Adrenal gland (tissue), 9 donors: ENCODE measurements at regions not wholly inside any gene's neighbourhood (a gene's known extent, or its start where the extent isn't known, plus 50 kb on each side); places are given as distances from the start of the nearest gene placed in this dataset.
"Not testable (repeated sequence)": the region's sequence is repeated elsewhere in the genome, so short reads cannot be mapped to it uniquely, and the experiment has no call there.

Experiments
- DNase-seq, 7 donors: peaks; one replicate each; pipeline ENCODE4 v3.0.0-alpha.2; 2019 to 2020
- H3K27ac ChIP-seq, 5 donors: fragments of 200-600 bp; sonication (generic) in 4 of 5; 1 replicate in 3 of 5; 2 replicates in 2 of 5; pipeline versions ENCODE4 v1.5.1 to v1.8.0; 2016 to 2020; ENCODE audit warnings: mild to moderate bottlenecking in 1 of 5
- H3K27me3 ChIP-seq: fragments of 200-600 bp; 2 replicates; pipeline ENCODE4 v1.8.0; 2021
- H3K36me3 ChIP-seq, 2 donors: fragments of 200-600 bp; replicated peaks in 1 of 2; 1 replicate in 1 of 2; 2 replicates in 1 of 2; pipeline versions ENCODE4 v1.5.1 to v1.8.0; 2018 to 2022
- H3K4me1 ChIP-seq, 2 donors: fragments of 200-600 bp; replicated peaks in 1 of 2; 1 replicate in 1 of 2; 2 replicates in 1 of 2; pipeline versions ENCODE4 v1.5.1 to v1.8.0; 2018 to 2021
- H3K4me3 ChIP-seq, 4 donors: fragments of 200-600 bp; sonication (generic) in 3 of 4; one replicate each; pipeline ENCODE4 v1.5.1; 2016 to 2018
- H3K9me3 ChIP-seq, 3 donors: fragments of 200-600 bp; sonication (generic) in 1 of 3; replicated peaks in 1 of 3; 1 replicate in 2 of 3; 2 replicates in 1 of 3; pipeline versions ENCODE4 v1.5.1 to v1.8.0; 2016 to 2021
- POLR2A ChIP-seq, 2 donors: fragments of 450-650 bp; IDR thresholded peaks; one replicate each; pipeline ENCODE4 v1.6.1; 2017; ENCODE audit warnings: antibody characterized with exemption in 2 of 2, mild to moderate bottlenecking in 2 of 2, moderate library complexity in 1 of 2
- WGBS, 4 donors: extraction: QIAGEN DNeasy Blood & Tissue Kit in 2 of 4; methylation state at CpG; one replicate each; pipeline versions ENCODE4 v1.1.5 to v1.1.7; 2013 to 2017; 5-methylcytosine and 5-hydroxymethylcytosine counted together
- intact Hi-C, 2 donors: fragments of 100-400 bp; cut with DNase I; formaldehyde crosslinking; loops; one replicate each; pipeline versions ENCODE4 v1.14.1 to v1.15.0; 2022 to 2023
- TF ChIP-seq, protein P1 (sequence below), 6 experiments: fragments of 450-650 bp in 4 of 6; fragments of 200-600 bp in 2 of 6; sonication (generic) in 1 of 6; IDR thresholded peaks; 1 replicate in 5 of 6; 2 replicates in 1 of 6; pipeline versions ENCODE4 v1.5.1 to v1.8.0; 2016 to 2021; ENCODE audit warnings: antibody characterized with exemption in 6 of 6, mild to moderate bottlenecking in 2 of 6, moderate library complexity in 1 of 6
- donor health status: healthy with polysubstance abuse.
- donor health status: Bipolar disorder and iron deficiency.
- donor health status: DM: yes; HTN: yes; CAD: no.
- donor health status: DM: no; HTN: no; CAD: no.
- donor health status: DM: no; HTN: no; CAD: no.

GRCh38 chr10:10716972-10717371 lies 300.7 kb upstream of the CELF2 start:
- Histone ChIP-seq H3K4me1 (no peaks in the 10 kb centered on the region), H3K9me3 (no peaks in the 10 kb centered on the region), H3K36me3 (no peaks in the 10 kb centered on the region), H3K4me3 (no peak overlapping the region), H3K27ac (no peak overlapping the region), H3K27me3 (no peaks in the 10 kb centered on the region)
- DNase-seq, result no peak
- intact Hi-C loops, result no loop called here
- TF ChIP-seq, protein P1, sequence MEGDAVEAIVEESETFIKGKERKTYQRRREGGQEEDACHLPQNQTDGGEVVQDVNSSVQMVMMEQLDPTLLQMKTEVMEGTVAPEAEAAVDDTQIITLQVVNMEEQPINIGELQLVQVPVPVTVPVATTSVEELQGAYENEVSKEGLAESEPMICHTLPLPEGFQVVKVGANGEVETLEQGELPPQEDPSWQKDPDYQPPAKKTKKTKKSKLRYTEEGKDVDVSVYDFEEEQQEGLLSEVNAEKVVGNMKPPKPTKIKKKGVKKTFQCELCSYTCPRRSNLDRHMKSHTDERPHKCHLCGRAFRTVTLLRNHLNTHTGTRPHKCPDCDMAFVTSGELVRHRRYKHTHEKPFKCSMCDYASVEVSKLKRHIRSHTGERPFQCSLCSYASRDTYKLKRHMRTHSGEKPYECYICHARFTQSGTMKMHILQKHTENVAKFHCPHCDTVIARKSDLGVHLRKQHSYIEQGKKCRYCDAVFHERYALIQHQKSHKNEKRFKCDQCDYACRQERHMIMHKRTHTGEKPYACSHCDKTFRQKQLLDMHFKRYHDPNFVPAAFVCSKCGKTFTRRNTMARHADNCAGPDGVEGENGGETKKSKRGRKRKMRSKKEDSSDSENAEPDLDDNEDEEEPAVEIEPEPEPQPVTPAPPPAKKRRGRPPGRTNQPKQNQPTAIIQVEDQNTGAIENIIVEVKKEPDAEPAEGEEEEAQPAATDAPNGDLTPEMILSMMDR (IDR thresholded peaks at IDR 0.05), result no peak
- 85 to 89% (median 87%) methylated on average over 4 of the region's 4 CpGs for WGBS, 4 donors

DNA sequence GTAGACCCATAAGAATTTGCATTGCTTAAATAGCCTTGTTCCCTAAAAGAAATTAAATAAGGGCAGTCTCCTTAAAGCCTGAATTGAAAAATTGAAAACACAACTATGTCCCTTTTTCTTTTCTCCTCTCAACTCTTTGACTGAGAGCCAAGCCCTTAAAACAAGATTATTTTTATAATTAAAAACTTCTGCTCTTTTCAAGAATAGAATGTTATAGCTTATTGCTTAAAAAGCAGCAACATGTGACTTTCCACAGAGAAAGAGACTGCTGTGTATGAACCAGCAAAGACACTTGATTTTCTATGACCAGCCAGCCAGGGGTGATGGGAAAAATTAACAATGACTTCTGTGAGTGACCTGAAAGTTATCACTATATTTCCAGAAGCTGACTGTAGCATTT lies 295.2 kb upstream of the CELF2 start:
- Histone ChIP-seq H3K9me3 (no peaks in the 10 kb centered on the region), H3K27me3 (no peaks in the 10 kb centered on the region), H3K4me1 (no peaks in the 10 kb centered on the region), H3K36me3 (no peaks in the 10 kb centered on the region), H3K27ac (no peak overlapping the region), H3K4me3 (no peak overlapping the region)
- no peak for DNase-seq
- intact Hi-C loops, result no loop called here
- no peak for TF ChIP-seq POLR2A (IDR thresholded peaks at IDR 0.05)
- TF ChIP-seq, protein P1 (IDR thresholded peaks at IDR 0.05), result no peak

DNA sequence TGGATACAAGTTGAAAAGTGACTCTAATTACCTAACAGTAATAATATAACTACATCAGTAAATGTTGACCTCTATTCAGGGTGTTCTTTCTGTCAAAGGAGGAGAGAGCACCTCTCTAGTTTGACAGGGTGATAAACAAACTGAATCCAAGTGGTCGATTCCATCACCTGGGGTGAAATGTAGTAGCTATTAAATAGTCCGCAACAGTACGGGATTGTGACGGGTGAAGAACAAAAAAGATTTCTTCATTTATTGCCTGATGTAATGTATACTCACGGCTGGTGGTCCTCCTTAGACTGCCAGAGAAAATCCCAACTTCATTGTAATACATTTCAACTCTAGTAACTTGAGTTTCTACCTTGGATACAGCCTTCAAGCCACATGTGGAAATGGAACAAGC lies 292.5 kb upstream of the CELF2 start:
- WGBS, 4 donors, result 84 to 90% (median 86%) methylated on average over 5 of the region's 5 CpGs
- H3K27ac ChIP-seq, result no peak overlapping the region
- TF ChIP-seq, protein P1 (IDR thresholded peaks at IDR 0.05), result no peak
- no peak for TF ChIP-seq POLR2A (IDR thresholded peaks at IDR 0.05)
- H3K9me3 ChIP-seq, result no peaks in the 10 kb centered on the region
- intact Hi-C loops, result no loop called here
- H3K27me3 ChIP-seq, result no peaks in the 10 kb centered on the region
- no peaks in the 10 kb centered on the region for H3K36me3 ChIP-seq
- no peaks in the 10 kb centered on the region for H3K4me1 ChIP-seq
- H3K4me3 ChIP-seq, result no peak overlapping the region
- no peak for DNase-seq

DNA sequence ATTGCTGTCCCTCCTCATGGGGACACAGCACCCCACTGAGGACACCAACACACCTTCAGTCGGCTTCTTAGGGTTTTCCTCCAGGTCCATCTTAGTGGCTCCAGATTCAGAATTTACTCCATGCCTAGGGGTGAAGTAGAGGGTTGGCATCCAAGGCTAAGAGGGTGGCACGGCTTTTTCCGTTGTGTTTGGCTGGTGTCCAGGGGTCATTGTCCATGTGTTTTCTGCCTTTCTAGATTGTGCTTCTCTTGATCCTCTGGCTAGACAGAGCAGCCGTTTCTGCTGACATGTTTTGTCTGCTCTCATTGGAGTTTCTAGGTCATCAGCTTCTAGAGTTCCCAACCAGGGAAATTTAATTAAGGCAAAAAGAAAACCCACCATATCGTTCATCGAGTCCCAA lies 291.6 kb upstream of the CELF2 start:
- no peaks in the 10 kb centered on the region for H3K36me3 ChIP-seq
- WGBS, 4 donors, result 47 to 61% (median 57%) methylated on average over 6 of the region's 6 CpGs
- no peaks in the 10 kb centered on the region for H3K27me3 ChIP-seq
- DNase-seq, result no peak
- H3K9me3 ChIP-seq, result no peaks in the 10 kb centered on the region
- H3K4me3 ChIP-seq, result no peak overlapping the region
- intact Hi-C loops, result no loop called here
- TF ChIP-seq, protein P1 (IDR thresholded peaks at IDR 0.05), result no peak
- TF ChIP-seq POLR2A (IDR thresholded peaks at IDR 0.05), result no peak
- H3K27ac ChIP-seq, result no peak overlapping the region
- no peaks in the 10 kb centered on the region for H3K4me1 ChIP-seq

- 91 to 97% (median 94%) methylated on average over 14 of the region's 14 CpGs for WGBS, 4 donors
- H3K27ac ChIP-seq, H3K36me3 ChIP-seq, intact Hi-C loops, H3K4me3 ChIP-seq, H3K9me3 ChIP-seq, H3K4me1 ChIP-seq, H3K27me3 ChIP-seq, DNase-seq: not testable (repeated sequence)
Observed at GRCh38 chr10:10727411-10727810, 290.3 kb upstream of the CELF2 start.
